MV-4-11 (cell line): ENCODE measurements at regions not wholly inside any gene's neighbourhood (a gene's known extent, or its start where the extent isn't known, plus 50 kb on each side); places are given as distances from the start of the nearest gene placed in this dataset.

ENCODE experiments used
- DNase-seq: peaks from one replicate; lab custom pipeline; 2025; lab: John Stamatoyannopoulos, UW

DNA sequence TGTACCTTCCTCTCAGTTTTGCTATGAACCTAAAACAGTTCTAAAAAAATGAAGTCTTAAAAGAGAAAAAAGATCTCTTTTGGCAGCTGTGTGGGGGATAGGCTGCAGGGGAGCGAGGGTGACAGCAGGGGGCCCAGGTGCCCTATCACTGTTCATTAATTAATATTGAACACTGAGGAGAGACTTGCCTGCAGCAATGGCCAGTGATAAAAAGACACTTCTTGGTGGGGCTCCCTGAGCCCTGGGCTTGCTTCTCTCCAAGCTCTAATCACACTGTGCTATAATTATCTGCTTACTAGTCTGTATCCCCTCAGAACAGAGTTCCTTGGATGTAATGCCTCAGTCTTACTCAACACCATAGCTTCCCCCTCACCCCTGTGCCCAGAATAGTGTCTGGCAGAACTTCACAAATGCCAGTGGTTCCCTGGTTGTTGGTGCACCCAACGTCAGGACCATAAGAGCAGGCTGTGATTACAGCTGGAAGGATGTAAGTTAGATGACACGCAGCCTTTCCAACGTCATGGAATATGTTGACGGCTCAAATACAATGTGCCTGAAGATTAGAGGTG, 52.0 kb upstream of the IRX6 start:
- no peak for DNase-seq

DNA sequence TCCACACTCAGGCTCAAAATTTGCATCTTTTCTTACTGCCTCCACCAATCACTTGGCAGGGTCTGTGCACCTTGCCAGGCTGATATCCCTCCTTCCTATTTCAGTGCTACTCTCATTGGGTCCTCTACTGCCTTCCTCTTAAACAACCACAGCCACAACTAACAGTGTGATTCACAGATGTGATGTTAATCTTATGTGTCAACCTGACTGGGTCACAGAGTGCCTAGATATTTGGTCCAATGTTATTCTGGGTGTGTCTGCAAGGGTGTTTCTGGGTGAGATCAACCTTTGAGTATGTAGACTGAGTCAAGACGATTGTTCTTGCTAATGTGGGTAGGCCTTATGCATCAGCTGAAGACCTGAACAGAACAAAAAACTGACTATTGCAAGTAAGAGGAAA, 51.3 kb upstream of the IRX6 start:
- DNase-seq = no peak

DNA sequence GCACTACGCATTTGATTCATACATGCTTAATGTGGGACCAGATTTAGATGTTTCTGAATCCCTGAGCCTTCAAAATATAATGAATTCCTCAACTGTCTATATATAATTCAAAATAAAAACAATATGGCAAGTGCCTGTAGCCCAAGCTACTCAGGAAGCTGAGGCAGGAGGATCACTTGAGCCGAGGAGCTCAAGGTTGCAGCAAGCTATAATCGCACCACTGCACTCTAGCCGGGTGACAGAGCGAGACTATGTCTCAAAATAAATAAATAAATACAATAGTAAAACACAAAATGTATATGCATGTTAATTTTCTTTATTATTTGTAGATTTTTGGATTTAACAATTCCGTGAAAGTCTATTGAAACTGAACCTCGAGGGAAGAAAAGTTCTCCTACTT, 50.6 kb upstream of the IRX6 start:
- DNase-seq = no peak

DNA sequence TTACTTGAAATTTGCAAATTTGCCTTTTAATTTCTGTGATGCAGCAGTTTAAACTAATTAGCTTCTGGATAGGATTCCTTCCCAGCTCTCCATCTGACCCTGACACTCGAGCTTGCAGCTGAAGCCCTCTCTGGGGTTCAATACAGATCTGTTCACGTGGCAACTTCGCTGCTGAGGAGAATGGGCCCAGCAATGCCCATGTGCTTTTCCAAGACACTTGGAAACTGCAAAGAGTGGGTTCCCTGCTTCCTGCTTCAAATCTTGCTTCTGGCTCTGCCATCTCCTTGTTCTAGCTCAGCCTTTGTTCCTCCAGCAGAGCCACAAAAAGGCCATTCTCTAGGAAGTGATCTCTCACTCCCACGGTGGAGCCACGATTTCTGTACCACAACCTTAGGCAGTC, 50.0 kb upstream of the IRX6 start:
- DNase-seq = no peak
